Uterus (tissue), 3 donors: ENCODE measurements at regions not wholly inside any gene's neighbourhood (a gene's known extent, or its start where the extent isn't known, plus 50 kb on each side); places are given as distances from the start of the nearest gene placed in this dataset.
"Not testable (repeated sequence)": the region's sequence is repeated elsewhere in the genome, so short reads cannot be mapped to it uniquely, and the experiment has no call there.

Experiments
- DNase-seq, 2 donors: peaks; one replicate each; pipeline ENCODE4 v3.0.0-alpha.2; 2019 to 2020
- H3K27ac ChIP-seq, 2 donors: fragments of 200-600 bp; sonication (generic); 1 replicate in 1 of 2; 2 replicates in 1 of 2; pipeline ENCODE4 v1.5.1; 2016 to 2018
- H3K27me3 ChIP-seq, 2 donors: fragments of 200-600 bp; sonication (generic); one replicate each; pipeline ENCODE4 v1.5.1; 2018 to 2019; ENCODE audit warnings: control low read depth in 1 of 2
- H3K36me3 ChIP-seq, 2 donors: fragments of 200-600 bp; sonication (generic); one replicate each; pipeline ENCODE4 v1.5.1; 2019; ENCODE audit warnings: control low read depth in 1 of 2
- H3K4me1 ChIP-seq, 2 donors: fragments of 200-600 bp; sonication (generic); one replicate each; pipeline ENCODE4 v1.5.1; 2018 to 2019; ENCODE audit warnings: control low read depth in 1 of 2
- H3K4me3 ChIP-seq, 2 donors: fragments of 200-600 bp; sonication (generic); 1 replicate in 1 of 2; 2 replicates in 1 of 2; pipeline ENCODE4 v1.5.1; 2018 to 2019; ENCODE audit warnings: mild to moderate bottlenecking in 1 of 2
- H3K9me3 ChIP-seq, 2 donors: fragments of 200-600 bp; sonication (generic); one replicate each; pipeline ENCODE4 v1.5.1; 2019; ENCODE audit warnings: control low read depth in 1 of 2
- CTCF ChIP-seq, 4 experiments: fragments of 200-600 bp in 2 of 4; fragments of 450-650 bp in 2 of 4; sonication (generic) in 2 of 4; IDR thresholded peaks; one replicate each; pipeline ENCODE4 v1.5.1; 2016 to 2019; ENCODE audit warnings: antibody characterized with exemption in 4 of 4, mild to moderate bottlenecking in 2 of 4, moderate library complexity in 1 of 4
- POLR2A ChIP-seq, 2 donors: fragments of 450-650 bp; IDR thresholded peaks; one replicate each; pipeline ENCODE4 v1.6.1; 2016; ENCODE audit warnings: antibody characterized with exemption in 2 of 2, mild to moderate bottlenecking in 1 of 2, moderate library complexity in 1 of 2
- intact Hi-C: fragments of 100-400 bp; cut with DNase I; formaldehyde crosslinking; loops from one replicate; pipeline ENCODE4 v1.15.1; 2023; ENCODE audit warnings: low total_unique reads
- donor health status: DM: yes; HTN: yes; CAD: no.

- DNase-seq = no peak
- no peak overlapping the region for H3K27ac ChIP-seq
- H3K4me1 ChIP-seq = no peaks in the 10 kb centered on the region
- H3K36me3 ChIP-seq = no peaks in the 10 kb centered on the region
- no peak for TF ChIP-seq POLR2A (IDR thresholded peaks at IDR 0.05)
- no peak for TF ChIP-seq CTCF (IDR thresholded peaks at IDR 0.05)
- no peaks in the 10 kb centered on the region for H3K27me3 ChIP-seq
- no peak overlapping the region for H3K4me3 ChIP-seq
- no peaks in the 10 kb centered on the region for H3K9me3 ChIP-seq
- intact Hi-C loops = no loop called here
These were observed 536.4 kb downstream of the PRKD1 start for GRCh38 chr14:29391231-29391630.

GRCh38 chr14:29391801-29392200, 535.8 kb downstream of the PRKD1 start:
- no peaks in the 10 kb centered on the region for H3K9me3 ChIP-seq
- no peaks in the 10 kb centered on the region for H3K27me3 ChIP-seq
- H3K4me3 ChIP-seq = no peak overlapping the region
- no peak for DNase-seq
- intact Hi-C loops = no loop called here
- no peak overlapping the region for H3K27ac ChIP-seq
- no peaks in the 10 kb centered on the region for H3K36me3 ChIP-seq
- TF ChIP-seq POLR2A (IDR thresholded peaks at IDR 0.05) (no peak), CTCF (IDR thresholded peaks at IDR 0.05) (no peak)
- H3K4me1 ChIP-seq = no peaks in the 10 kb centered on the region

- Histone ChIP-seq H3K27me3 (no peaks in the 10 kb centered on the region), H3K4me1 (no peaks in the 10 kb centered on the region), H3K4me3 (no peak overlapping the region), H3K9me3 (no peaks in the 10 kb centered on the region), H3K36me3 (no peaks in the 10 kb centered on the region), H3K27ac (no peak overlapping the region)
- no peak for DNase-seq
- TF ChIP-seq POLR2A (IDR thresholded peaks at IDR 0.05) = no peak
- TF ChIP-seq CTCF (IDR thresholded peaks at IDR 0.05) = no peak
- intact Hi-C loops = no loop called here
These were observed 535.4 kb downstream of the PRKD1 start for GRCh38 chr14:29392287-29392686.

- Histone ChIP-seq H3K9me3 (no peaks in the 10 kb centered on the region), H3K27me3 (no peaks in the 10 kb centered on the region), H3K4me1 (no peaks in the 10 kb centered on the region), H3K36me3 (no peaks in the 10 kb centered on the region), H3K4me3 (no peak overlapping the region), H3K27ac (no peak overlapping the region)
- TF ChIP-seq CTCF (IDR thresholded peaks at IDR 0.05) = no peak
- TF ChIP-seq POLR2A (IDR thresholded peaks at IDR 0.05) = no peak
- intact Hi-C loops = no loop called here
- no peak for DNase-seq
These were observed 524.6 kb downstream of the PRKD1 start for GRCh38 chr14:29403091-29403490.

GRCh38 chr14:29410581-29410980, 517.1 kb downstream of the PRKD1 start:
- Histone ChIP-seq H3K36me3 (no peaks in the 10 kb centered on the region), H3K27me3 (no peaks in the 10 kb centered on the region), H3K9me3 (no peaks in the 10 kb centered on the region), H3K4me1 (no peaks in the 10 kb centered on the region), H3K4me3 (no peak overlapping the region), H3K27ac (no peak overlapping the region)
- TF ChIP-seq CTCF (IDR thresholded peaks at IDR 0.05) (no peak), POLR2A (IDR thresholded peaks at IDR 0.05) (no peak)
- intact Hi-C loops = no loop called here
- DNase-seq = no peak

- H3K9me3 ChIP-seq, H3K4me3 ChIP-seq, intact Hi-C loops, DNase-seq, H3K36me3 ChIP-seq, H3K27ac ChIP-seq, H3K4me1 ChIP-seq, H3K27me3 ChIP-seq: not testable (repeated sequence)
These were observed 512.7 kb downstream of the PRKD1 start for GRCh38 chr14:29414931-29415330.
